ENCODE measurements at regions not wholly inside any gene's neighbourhood (a gene's known extent, or its start where the extent isn't known, plus 50 kb on each side); places are given as distances from the start of the nearest gene placed in this dataset.

DNA sequence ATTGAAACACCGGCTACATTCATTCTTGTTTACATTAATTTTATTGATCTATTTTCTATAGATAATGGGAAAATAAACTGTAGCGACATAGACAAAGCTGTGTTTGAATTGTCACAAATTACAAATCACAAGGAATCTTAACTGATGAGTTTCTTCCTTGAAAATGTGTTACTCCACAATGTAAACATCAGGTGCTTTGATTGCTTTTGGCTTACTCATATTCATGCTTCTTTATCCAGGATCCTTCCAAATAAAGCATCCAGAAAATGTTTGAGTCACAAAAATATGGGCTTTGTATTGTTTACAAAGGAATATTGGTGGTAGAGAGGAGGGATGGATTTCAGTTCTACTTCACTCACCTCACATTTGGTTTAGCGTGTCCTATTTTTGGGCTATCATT lies 64.0 kb downstream of the BMP2 start:
- H3K27me3 Mint-ChIP-seq: peaks cover 8% of the 10 kb centered on the region
- ATAC-seq: no peak
- no peak overlapping the region for H3K27ac Mint-ChIP-seq

GRCh38 chr20:6832811-6833210 lies 65.3 kb downstream of the BMP2 start:
- ATAC-seq (no peak), DNase-seq (no peak)
- H3K9me3 Mint-ChIP-seq: no peaks in the 10 kb centered on the region
- no peaks in the 10 kb centered on the region for H3K4me1 Mint-ChIP-seq
- no peak overlapping the region for H3K27ac Mint-ChIP-seq
- H3K4me3 Mint-ChIP-seq: no peak overlapping the region
- no peaks in the 10 kb centered on the region for H3K27me3 Mint-ChIP-seq

More for the DNA sequence above, 64.0 kb downstream of the BMP2 start:
- Mint-ChIP-seq H3K9me3 (no peaks in the 10 kb centered on the region), H3K4me3 (no peak overlapping the region), H3K4me1 (no peaks in the 10 kb centered on the region)
- DNase-seq: no peak

DNA sequence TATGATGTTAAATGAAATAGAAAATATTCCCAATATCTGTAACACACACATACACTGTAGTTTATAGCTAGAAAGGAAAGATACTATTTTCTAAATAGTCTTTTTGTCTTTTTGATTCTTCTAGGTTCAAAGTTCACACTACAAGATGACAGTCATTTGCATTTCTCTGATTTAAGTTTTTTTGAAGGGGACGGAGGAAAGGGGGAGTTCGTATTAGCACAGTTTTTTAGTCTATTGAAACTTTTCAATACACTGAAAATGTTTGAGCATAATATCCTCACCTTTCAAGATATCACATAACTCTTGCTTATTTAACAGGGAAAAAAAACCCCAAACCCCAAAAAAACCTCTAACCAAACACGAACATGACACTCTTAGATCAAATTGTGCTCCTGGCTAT lies 68.1 kb downstream of the BMP2 start:
- Mint-ChIP-seq H3K9me3 (no peaks in the 10 kb centered on the region), H3K27ac (no peak overlapping the region), H3K4me3 (no peak overlapping the region), H3K4me1 (no peaks in the 10 kb centered on the region), H3K27me3 (no peaks in the 10 kb centered on the region)
- ATAC-seq (no peak), DNase-seq (no peak)

- H3K4me1 Mint-ChIP-seq: no peaks in the 10 kb centered on the region
- no peaks in the 10 kb centered on the region for H3K27me3 Mint-ChIP-seq
- DNase-seq (no peak), ATAC-seq (no peak)
- no peak overlapping the region for H3K27ac Mint-ChIP-seq
- no peak overlapping the region for H3K4me3 Mint-ChIP-seq
- no peaks in the 10 kb centered on the region for H3K9me3 Mint-ChIP-seq
Measured at GRCh38 chr20:6836821-6837374, 69.4 kb downstream of the BMP2 start.

- H3K4me1 Mint-ChIP-seq: no peaks in the 10 kb centered on the region
- no peak overlapping the region for H3K4me3 Mint-ChIP-seq
Measured at GRCh38 chr20:6837730-6838129, 70.2 kb downstream of the BMP2 start.

DNA sequence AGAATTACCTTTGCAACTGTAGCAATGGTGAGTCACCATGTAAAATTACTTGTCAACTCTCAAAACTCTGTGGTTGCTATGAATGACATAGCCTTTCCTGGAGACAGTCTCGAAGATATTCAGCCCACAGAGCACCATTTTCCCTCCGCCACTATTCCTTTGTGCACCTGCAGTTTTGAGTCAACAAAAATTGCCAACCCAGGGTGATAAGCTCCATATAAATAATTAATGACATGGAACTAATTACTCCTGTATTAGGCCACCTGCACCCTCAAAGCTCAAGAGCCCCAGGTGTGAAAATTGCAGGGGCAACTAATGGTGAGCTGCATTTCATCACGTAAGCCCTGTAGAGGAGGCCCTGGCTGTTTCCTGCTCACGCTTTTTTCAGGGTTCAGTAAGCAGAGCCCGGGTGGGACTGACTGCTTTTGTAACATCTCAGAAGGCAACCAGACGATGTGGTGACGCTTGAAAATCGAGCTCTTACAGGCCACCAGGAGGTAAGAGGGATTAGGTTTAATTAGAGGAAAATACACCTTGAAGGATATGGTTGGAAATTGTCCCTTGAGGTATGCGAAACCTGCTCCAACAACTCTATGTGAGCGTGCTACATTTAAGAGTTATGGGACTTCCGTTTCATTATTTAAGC lies 70.8 kb downstream of the BMP2 start:
- no peak for ATAC-seq
- Mint-ChIP-seq H3K4me3 (no peak overlapping the region), H3K27me3 (no peaks in the 10 kb centered on the region), H3K4me1 (no peaks in the 10 kb centered on the region), H3K9me3 (no peaks in the 10 kb centered on the region), H3K27ac (no peak overlapping the region)
- DNase-seq: no peak

More at GRCh38 chr20:6837730-6838129, 70.2 kb downstream of the BMP2 start:
- no peak for DNase-seq
- no peak overlapping the region for H3K27ac Mint-ChIP-seq
- H3K27me3 Mint-ChIP-seq: no peaks in the 10 kb centered on the region
- ATAC-seq: no peak
- H3K9me3 Mint-ChIP-seq: no peaks in the 10 kb centered on the region

DNA sequence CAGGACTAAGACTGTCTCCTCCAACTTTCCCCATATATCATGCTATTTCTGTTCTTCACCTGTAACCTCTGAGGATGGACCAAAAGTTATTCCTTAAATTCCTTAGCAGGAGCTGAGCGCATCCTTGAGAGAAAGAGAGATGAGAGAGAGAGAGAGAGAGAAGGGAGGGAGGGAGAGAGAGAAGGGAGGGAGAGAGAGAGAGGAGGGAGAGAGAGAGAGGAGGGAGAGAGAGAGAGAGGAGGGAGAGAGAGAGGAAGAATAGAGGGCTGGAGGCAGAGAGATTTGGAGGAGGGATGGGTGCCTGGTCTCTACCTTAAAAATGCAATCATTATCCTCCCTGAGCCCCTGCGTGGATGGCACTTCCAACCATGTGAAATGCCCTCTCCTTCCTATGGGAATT lies 73.6 kb downstream of the BMP2 start:
- H3K4me1 Mint-ChIP-seq: no peaks in the 10 kb centered on the region
- no peaks in the 10 kb centered on the region for H3K27me3 Mint-ChIP-seq
- ATAC-seq: no peak
- no peaks in the 10 kb centered on the region for H3K9me3 Mint-ChIP-seq
- DNase-seq: no peak
- no peak overlapping the region for H3K4me3 Mint-ChIP-seq
- H3K27ac Mint-ChIP-seq: no peak overlapping the region

GRCh38 chr20:6845141-6845540 lies 77.7 kb downstream of the BMP2 start:
- DNase-seq (no peak), ATAC-seq (no peak)
- Mint-ChIP-seq H3K9me3 (peaks cover 0 to 5% of the 10 kb centered on the region in 2 donors), H3K27ac (no peak overlapping the region), H3K4me3 (no peak overlapping the region), H3K27me3 (no peaks in the 10 kb centered on the region), H3K4me1 (no peaks in the 10 kb centered on the region)

GRCh38 chr20:6848041-6848440 lies 80.6 kb downstream of the BMP2 start:
- Mint-ChIP-seq H3K27me3 (no peaks in the 10 kb centered on the region), H3K4me1 (no peaks in the 10 kb centered on the region), H3K4me3 (no peak overlapping the region), H3K9me3 (peaks cover 0 to 5% of the 10 kb centered on the region in 2 donors), H3K27ac (no peak overlapping the region)
- DNase-seq (no peak), ATAC-seq (no peak)

- H3K27ac Mint-ChIP-seq: no peak overlapping the region
Measured at GRCh38 chr20:6848992-6849391, 81.5 kb downstream of the BMP2 start.

GRCh38 chr20:6851136-6851535 lies 83.7 kb downstream of the BMP2 start:
- DNase-seq (no peak), ATAC-seq (no peak)
- H3K27ac Mint-ChIP-seq: no peak overlapping the region
- H3K27me3 Mint-ChIP-seq: no peaks in the 10 kb centered on the region
- peaks cover 0 to 5% of the 10 kb centered on the region in 2 donors for H3K9me3 Mint-ChIP-seq
- no peak overlapping the region for H3K4me3 Mint-ChIP-seq
- H3K4me1 Mint-ChIP-seq: no peaks in the 10 kb centered on the region

More at GRCh38 chr20:6848992-6849391, 81.5 kb downstream of the BMP2 start:
- H3K27me3 Mint-ChIP-seq: no peaks in the 10 kb centered on the region
- DNase-seq: no peak
- H3K4me3 Mint-ChIP-seq: no peak overlapping the region
- no peaks in the 10 kb centered on the region for H3K4me1 Mint-ChIP-seq
- no peak for ATAC-seq
- peaks cover 0 to 5% of the 10 kb centered on the region in 2 donors for H3K9me3 Mint-ChIP-seq

GRCh38 chr20:6852478-6852877 lies 85.0 kb downstream of the BMP2 start:
- Mint-ChIP-seq H3K27ac (no peak overlapping the region), H3K4me3 (no peak overlapping the region), H3K9me3 (no peaks in the 10 kb centered on the region), H3K27me3 (no peaks in the 10 kb centered on the region), H3K4me1 (no peaks in the 10 kb centered on the region)
- ATAC-seq: no peak
- DNase-seq: no peak

DNA sequence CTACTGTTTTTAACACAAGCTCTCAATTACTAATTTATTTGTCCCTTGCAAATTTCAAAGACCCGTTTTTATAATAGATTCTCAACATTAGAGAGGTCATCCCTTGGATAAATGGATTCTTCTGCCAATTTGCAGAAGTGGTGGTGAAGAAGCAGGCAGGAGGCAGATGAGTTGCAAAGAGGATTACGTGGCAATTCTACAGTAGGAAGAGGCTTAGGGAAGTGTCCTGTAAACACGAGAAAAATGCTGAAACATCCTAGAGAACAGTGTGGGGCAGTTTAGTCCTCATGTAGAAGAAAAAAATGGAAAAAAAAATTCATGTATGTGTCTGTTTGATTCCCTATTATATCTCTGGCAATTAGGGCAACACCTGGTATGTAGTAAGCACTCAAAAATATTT lies 87.6 kb downstream of the BMP2 start:
- Mint-ChIP-seq H3K9me3 (no peaks in the 10 kb centered on the region), H3K4me3 (no peak overlapping the region), H3K4me1 (no peaks in the 10 kb centered on the region), H3K27me3 (no peaks in the 10 kb centered on the region), H3K27ac (no peak overlapping the region)
- no peak for ATAC-seq
- no peak for DNase-seq

DNA sequence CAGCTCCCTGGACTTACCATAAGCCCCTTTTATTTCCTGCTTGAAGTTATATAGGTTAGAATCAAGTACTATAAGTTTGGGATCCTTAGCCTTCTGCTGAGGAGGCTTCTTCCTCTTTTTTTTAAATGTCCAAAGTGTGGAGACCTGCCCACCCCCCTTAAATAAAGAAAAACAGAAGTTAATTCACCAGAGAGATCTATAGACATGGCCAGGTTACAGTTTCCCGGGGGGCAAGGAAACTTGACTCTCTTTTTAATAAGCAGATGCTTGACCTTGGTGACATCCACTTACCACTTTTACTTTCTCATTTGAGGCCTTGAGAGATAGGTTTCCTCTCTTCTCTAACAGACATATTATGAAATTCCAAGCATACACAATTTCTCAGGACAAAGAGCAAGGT lies 88.3 kb downstream of the BMP2 start:
- no peak overlapping the region for H3K4me3 Mint-ChIP-seq
- H3K4me1 Mint-ChIP-seq: no peaks in the 10 kb centered on the region
- H3K27me3 Mint-ChIP-seq: no peaks in the 10 kb centered on the region
- no peaks in the 10 kb centered on the region for H3K9me3 Mint-ChIP-seq
- H3K27ac Mint-ChIP-seq: no peak overlapping the region
- no peak for DNase-seq
- ATAC-seq: no peak

DNA sequence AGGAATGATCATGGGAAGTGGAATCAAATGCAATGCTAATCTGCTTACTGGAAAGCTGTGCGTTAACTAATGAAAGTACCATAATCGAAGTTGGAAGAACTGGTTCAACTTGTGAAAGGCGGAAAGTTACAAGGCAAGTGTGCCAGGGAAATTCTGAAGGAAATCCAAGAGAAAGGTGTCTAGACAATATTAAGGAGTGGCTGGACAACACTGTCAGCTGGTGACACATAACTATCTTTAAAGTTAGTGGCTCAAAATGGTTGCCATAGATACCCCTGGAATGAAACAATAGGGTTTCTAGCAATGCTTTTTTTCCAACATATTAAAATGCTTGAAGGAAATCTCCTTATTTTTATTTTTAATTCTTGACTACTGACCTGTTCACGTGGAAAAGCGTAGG lies 90.4 kb downstream of the BMP2 start:
- DNase-seq: no peak
- no peaks in the 10 kb centered on the region for H3K9me3 Mint-ChIP-seq
- H3K4me3 Mint-ChIP-seq: no peak overlapping the region
- no peaks in the 10 kb centered on the region for H3K27me3 Mint-ChIP-seq
- ATAC-seq: no peak
- H3K4me1 Mint-ChIP-seq: no peaks in the 10 kb centered on the region
- H3K27ac Mint-ChIP-seq: no peak overlapping the region

GRCh38 chr20:6863355-6863754 lies 95.9 kb downstream of the BMP2 start:
- Mint-ChIP-seq H3K4me3 (no peak overlapping the region), H3K9me3 (peaks cover 0 to 9% of the 10 kb centered on the region in 2 donors), H3K4me1 (no peaks in the 10 kb centered on the region), H3K27ac (no peak overlapping the region), H3K27me3 (peaks cover 6% of the 10 kb centered on the region)
- DNase-seq (no peak), ATAC-seq (no peak)

DNA sequence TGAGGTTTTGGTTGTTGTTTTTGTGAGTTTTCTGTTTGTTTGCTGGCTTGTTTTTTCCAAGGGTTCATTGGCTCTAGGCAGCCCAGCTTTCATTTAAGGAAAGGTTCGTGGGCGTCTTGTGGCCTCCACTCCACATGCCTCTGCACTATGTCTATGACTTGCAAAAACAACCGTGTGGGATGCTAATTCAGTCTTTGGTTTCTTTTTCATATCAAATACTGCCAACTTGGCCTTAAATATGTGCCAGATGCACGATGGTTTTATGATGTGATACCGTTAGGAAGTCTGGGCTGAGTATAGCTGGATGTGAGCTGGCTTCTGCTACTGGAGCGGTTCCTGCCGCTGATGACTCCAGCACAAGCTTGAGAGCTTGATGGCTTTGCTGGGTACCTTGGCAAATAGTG lies 96.3 kb downstream of the BMP2 start:
- ATAC-seq (no peak), DNase-seq (no peak)
- H3K27ac Mint-ChIP-seq: no peak overlapping the region
- H3K4me1 Mint-ChIP-seq: no peaks in the 10 kb centered on the region
- peaks cover 0 to 9% of the 10 kb centered on the region in 2 donors for H3K9me3 Mint-ChIP-seq
- no peak overlapping the region for H3K4me3 Mint-ChIP-seq
- H3K27me3 Mint-ChIP-seq: peaks cover 6% of the 10 kb centered on the region
